ENCODE measurements at regions not wholly inside any gene's neighbourhood (a gene's known extent, or its start where the extent isn't known, plus 50 kb on each side); places are given as distances from the start of the nearest gene placed in this dataset.
A peak's percentile ranks its signal among the peaks of the same experiment; 100 is the strongest.

DNA sequence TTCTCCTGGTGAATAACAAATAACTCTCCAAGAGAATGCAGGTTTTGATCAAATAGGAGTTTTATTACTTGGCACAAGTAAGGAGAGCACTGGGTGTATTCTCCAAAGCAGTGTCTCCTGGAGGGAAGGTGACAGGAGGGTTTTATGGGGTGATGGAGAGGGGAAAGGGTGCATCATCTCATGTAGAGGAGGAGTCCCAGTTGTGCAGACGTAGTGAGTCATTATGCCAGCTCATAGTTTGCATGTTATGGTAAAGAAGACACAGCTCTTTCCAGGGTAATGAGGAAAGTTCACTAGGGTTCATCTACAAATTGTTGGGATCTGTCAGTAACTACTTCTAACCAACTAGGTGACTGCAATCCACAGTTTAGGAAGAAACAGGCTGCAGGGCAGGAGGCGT is 347.9 kb upstream of the MEOX2 start:
- TF ChIP-seq, protein P1, sequence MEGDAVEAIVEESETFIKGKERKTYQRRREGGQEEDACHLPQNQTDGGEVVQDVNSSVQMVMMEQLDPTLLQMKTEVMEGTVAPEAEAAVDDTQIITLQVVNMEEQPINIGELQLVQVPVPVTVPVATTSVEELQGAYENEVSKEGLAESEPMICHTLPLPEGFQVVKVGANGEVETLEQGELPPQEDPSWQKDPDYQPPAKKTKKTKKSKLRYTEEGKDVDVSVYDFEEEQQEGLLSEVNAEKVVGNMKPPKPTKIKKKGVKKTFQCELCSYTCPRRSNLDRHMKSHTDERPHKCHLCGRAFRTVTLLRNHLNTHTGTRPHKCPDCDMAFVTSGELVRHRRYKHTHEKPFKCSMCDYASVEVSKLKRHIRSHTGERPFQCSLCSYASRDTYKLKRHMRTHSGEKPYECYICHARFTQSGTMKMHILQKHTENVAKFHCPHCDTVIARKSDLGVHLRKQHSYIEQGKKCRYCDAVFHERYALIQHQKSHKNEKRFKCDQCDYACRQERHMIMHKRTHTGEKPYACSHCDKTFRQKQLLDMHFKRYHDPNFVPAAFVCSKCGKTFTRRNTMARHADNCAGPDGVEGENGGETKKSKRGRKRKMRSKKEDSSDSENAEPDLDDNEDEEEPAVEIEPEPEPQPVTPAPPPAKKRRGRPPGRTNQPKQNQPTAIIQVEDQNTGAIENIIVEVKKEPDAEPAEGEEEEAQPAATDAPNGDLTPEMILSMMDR (IDR thresholded peaks at IDR 0.05; ENCODE audit: low read depth, low read length, missing control alignments): no peak
- no peak overlapping the region for H3K4me3 ChIP-seq (replicated peaks; ENCODE audit: low read depth, low read length)
- peak; percentile 40 for DNase-seq (ENCODE audit: extremely low read depth, low read depth)

DNA sequence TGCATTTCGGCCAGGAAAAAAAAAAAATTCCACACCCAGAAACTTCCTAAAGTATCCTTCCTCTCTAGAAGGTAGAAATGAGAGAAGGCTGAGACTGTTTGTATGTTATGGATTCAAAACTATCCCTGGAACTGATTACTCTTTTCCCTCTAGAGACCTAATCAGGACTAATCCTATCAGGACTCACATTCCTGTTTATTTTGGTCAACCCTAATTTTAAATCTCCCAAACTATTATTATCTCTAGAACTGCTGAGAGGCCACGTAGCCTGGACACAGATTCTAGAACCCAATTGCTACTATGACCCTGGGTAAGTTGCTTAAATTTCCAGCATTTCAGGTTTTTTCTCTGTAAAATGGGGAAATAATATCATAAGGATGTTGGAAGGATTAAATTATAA is 346.8 kb upstream of the MEOX2 start:
- no peak for DNase-seq (ENCODE audit: extremely low read depth, low read depth)
- TF ChIP-seq, protein P1 (IDR thresholded peaks at IDR 0.05; ENCODE audit: low read depth, low read length, missing control alignments): no peak
- no peak overlapping the region for H3K4me3 ChIP-seq (replicated peaks; ENCODE audit: low read depth, low read length)

DNA sequence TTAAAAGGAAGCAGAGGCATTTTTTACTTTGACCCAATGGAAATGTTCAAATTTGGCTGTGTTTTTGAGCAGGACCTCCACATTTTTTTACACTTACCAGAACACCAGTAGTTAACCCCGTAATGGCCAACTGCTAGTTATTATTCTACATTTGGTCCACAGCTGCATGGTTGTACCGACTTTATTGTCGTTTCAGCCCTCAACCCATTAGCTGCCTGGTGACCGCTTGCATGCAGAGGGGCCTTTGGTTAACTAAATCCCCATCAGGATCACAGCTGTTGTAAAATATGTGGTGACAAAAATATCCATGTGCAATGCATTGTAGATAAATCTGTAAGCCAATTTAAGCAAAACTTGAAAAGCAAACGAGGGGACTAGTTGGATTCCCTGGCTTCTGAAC is 342.2 kb upstream of the MEOX2 start:
- no peak overlapping the region for H3K4me3 ChIP-seq (replicated peaks; ENCODE audit: low read depth, low read length)
- TF ChIP-seq, protein P1 (IDR thresholded peaks at IDR 0.05; ENCODE audit: low read depth, low read length, missing control alignments): no peak
- peak; percentile 72 for DNase-seq (ENCODE audit: extremely low read depth, low read depth)

DNA sequence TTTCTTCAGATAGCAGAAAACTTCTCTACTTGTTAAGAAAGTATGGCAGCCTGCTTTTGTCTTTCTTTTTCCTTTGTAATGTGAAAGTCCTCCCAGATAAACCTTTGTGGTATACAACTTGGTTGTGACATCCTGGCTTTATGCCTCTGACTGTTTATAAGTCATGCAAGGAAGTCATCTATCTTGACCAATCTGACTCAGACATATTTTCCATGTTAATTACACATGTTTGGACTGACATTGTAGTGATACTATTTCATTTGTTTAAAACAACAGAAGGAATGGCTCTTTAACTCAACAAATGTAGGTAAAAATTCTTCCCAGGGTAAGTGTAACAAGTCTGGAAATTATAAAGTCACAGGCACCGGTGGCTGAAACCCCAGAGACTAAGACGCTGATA is 341.6 kb upstream of the MEOX2 start:
- H3K4me3 ChIP-seq (replicated peaks; ENCODE audit: low read depth, low read length): no peak overlapping the region
- TF ChIP-seq, protein P1 (IDR thresholded peaks at IDR 0.05; ENCODE audit: low read depth, low read length, missing control alignments): no peak
- DNase-seq (ENCODE audit: extremely low read depth, low read depth): peak; percentile 71

DNA sequence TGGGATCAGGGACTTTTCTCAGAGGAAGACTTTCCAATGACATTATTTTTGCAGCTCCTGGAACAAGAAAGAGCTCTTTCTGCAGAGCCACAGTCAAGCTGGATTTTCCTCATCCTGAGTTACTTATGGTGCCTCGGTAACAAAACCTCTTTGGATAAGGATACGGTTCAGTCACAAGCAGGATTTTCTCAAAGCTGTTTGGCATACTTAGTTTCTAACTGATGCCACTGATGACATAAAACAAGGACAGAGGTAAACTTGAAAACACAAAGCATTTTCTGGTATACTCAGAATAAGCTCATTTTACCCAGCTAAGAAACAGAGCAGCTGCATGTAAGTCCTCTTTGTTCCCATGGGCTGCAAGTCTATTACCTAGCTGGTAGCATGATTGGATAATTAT is 340.9 kb upstream of the MEOX2 start:
- DNase-seq (ENCODE audit: extremely low read depth, low read depth): no peak
- TF ChIP-seq, protein P1 (IDR thresholded peaks at IDR 0.05; ENCODE audit: low read depth, low read length, missing control alignments): no peak
- no peak overlapping the region for H3K4me3 ChIP-seq (replicated peaks; ENCODE audit: low read depth, low read length)

DNA sequence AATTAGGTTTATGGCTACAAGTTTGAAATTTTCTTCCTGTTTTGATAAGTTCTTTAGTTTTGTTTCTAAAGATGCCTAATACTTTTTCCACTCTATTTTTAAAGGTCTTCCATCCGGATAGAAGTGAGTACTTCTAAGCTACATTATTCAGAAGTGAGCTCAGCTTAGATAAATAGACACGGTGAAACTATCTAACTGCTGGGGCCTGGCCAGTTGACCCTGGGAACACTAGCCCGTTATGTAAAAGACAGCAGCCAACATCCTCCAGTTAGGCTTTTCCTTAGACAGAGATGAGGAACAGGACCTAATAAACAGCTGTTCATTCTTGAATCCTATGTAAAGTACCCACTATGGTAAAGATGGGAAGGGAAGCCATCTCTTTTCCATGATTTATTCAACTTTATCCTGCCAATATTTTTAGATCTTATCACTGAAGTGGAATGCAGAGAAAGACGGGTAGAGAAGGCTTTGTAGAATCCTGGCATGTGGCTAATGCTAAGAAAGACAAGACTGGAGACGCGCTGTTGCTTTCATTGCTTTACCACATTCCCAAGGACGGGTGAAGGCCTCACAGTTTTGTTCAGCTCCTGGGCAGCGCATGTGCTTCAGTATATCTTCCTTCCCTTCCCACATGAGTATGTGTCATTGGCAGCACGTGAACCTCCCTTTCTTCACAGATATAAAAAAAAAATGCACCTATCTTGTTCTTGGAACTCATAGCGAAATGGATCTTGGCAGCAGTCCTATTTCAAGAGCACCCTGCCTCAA is 340.0 kb upstream of the MEOX2 start:
- no peak for DNase-seq (ENCODE audit: extremely low read depth, low read depth)
- H3K4me3 ChIP-seq (replicated peaks; ENCODE audit: low read depth, low read length): no peak overlapping the region
- TF ChIP-seq, protein P1 (IDR thresholded peaks at IDR 0.05; ENCODE audit: low read depth, low read length, missing control alignments): no peak

DNA sequence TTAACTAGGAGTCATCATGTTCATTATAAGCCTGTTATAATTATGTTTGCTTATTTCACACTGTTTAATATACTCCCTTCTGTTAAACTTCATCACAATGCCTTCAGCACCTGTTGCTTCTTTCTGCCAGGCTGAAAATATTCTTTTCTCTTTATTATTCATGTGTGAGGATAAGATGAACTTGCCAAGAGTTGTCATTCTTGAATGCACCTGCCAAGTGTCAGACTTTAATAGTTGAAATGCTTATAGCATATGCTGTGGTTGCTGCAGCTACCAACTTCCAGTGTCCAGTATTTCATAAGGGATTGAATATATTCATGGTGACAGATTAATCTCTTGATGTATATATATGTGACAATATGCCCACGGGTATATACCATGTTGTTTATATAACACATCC is 339.2 kb upstream of the MEOX2 start:
- H3K4me3 ChIP-seq (replicated peaks; ENCODE audit: low read depth, low read length): no peak overlapping the region
- TF ChIP-seq, protein P1 (IDR thresholded peaks at IDR 0.05; ENCODE audit: low read depth, low read length, missing control alignments): no peak

More for the DNA sequence above, 339.2 kb upstream of the MEOX2 start:
- no peak for DNase-seq (ENCODE audit: extremely low read depth, low read depth)

Measured in HFF-Myc (cell line).